ENCODE measurements at regions not wholly inside any gene's neighbourhood (a gene's known extent, or its start where the extent isn't known, plus 50 kb on each side); places are given as distances from the start of the nearest gene placed in this dataset.

GRCh38 chr6:139533573-139534471 is 159.4 kb upstream of the CITED2 start:
- TF ChIP-seq EZH2phosphoT487 (IDR thresholded peaks at IDR 0.05; ENCODE audit: insufficient read depth, low read depth) (no peak), EZH2 (IDR thresholded peaks at IDR 0.05; ENCODE audit: insufficient read depth, poor library complexity, severe bottlenecking) (no peak)

Data from GM23248 (cell line).